Activated CD4-positive, CD25-positive, alpha-beta regulatory T cell treated with anti-CD3 and anti-CD28 coated beads, Interleukin-2, amount 50 U/mL, for 16 hours (primary cell): ENCODE measurements at regions not wholly inside any gene's neighbourhood (a gene's known extent, or its start where the extent isn't known, plus 50 kb on each side); places are given as distances from the start of the nearest gene placed in this dataset.

Source experiments
- DNase-seq: peaks from one replicate; pipeline ENCODE4 v3.0.0-alpha.2; 2020; ENCODE audit warnings: low read depth, low spot score

- no peak for DNase-seq
These were observed 94.4 kb upstream of the PRDM1 start for GRCh38 chr6:105991561-105992314.

DNA sequence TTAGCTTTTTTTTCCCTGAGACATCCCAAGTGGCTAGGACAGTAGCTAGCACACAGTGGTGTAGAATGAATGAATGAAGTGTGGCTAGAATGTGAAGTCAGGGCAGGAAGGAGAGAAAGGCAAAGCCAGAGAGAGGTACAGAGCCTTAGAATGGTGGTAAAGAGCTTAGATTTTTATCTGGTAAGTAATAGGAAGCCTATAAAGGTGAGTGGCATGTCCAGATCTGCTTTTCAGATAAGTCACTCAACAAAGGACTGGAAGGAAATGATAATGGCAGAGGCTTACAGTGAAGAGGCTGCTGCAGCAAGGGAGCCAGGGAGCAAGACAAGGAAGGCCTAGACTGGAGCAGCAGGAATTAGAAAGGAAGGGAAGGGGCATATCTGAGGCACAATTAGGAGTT is 96.0 kb upstream of the PRDM1 start:
- DNase-seq: no peak

DNA sequence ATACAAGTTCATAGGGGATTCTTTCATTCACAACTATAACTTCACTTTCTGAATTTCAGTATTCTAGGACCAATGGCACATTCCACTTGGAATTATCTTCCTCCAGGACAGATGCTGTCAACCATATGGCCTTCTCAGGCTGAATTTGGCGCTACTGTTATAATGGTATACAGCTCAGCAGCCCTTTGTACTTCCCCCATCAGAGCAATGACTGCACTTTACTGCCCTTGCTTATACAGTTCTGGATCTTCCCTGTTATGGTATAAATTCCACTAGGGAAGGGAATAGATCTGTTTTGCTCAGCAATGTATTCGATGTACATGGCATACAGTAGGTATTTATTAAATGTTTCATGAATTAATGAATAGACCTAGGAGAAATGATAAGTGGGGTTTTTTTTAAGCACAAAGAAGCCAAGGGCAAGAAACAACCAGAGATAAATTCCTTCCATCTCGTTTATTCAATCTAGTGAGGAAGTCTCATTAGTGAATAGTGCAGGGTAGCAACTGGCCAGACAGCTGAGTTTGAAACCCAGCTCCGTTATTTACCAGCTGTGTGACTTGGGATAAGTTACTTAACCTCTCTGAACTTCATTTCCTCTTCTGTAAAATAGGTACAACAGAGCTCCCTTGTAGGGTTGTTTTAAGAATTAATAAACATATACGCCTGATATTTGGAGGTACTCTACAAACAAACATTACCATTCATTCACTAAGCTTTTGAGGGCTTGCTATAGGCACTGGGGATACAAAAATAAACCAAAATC is 97.1 kb upstream of the PRDM1 start:
- no peak for DNase-seq

DNA sequence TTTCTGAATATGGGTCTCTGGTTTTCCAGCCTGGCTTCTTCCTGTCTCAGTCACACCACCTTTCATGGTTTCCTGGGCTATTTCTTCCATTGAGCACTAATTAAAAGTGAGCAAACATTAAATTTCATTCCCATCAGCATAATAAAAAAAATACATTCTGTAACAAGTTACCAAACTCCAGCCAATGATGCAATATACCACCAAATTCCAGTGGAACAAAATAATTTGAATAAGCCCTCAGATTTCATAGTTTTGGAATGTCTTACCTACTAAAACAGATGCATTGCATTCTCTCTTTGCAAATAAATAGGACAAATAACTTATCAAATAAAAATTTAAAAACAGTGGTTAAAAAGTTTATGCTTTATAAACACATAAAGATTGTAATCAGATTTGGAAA is 97.8 kb upstream of the PRDM1 start:
- no peak for DNase-seq

- DNase-seq: no peak
These were observed 98.6 kb upstream of the PRDM1 start for GRCh38 chr6:105987516-105987915.

DNA sequence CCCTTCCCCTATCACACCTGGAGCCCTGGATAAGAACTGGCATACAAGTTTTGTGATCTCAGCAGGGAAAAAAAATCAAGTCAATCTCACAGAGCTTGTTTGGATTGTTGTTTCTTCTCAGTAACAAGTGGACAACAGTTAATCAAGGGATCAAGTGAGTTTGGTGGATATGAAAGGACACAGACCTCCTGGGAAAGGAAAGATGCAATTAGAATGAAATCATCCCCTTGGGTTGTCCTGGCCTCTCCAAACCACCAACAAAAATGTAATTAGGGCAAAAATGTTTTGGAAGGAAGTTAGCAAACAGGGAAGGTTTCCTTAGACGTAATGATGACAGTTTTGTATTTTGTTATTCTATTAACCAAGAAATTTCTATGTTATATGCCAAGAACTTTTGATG is 99.1 kb upstream of the PRDM1 start:
- no peak for DNase-seq

- no peak for DNase-seq
These were observed 100.1 kb upstream of the PRDM1 start for GRCh38 chr6:105985816-105986632.

DNA sequence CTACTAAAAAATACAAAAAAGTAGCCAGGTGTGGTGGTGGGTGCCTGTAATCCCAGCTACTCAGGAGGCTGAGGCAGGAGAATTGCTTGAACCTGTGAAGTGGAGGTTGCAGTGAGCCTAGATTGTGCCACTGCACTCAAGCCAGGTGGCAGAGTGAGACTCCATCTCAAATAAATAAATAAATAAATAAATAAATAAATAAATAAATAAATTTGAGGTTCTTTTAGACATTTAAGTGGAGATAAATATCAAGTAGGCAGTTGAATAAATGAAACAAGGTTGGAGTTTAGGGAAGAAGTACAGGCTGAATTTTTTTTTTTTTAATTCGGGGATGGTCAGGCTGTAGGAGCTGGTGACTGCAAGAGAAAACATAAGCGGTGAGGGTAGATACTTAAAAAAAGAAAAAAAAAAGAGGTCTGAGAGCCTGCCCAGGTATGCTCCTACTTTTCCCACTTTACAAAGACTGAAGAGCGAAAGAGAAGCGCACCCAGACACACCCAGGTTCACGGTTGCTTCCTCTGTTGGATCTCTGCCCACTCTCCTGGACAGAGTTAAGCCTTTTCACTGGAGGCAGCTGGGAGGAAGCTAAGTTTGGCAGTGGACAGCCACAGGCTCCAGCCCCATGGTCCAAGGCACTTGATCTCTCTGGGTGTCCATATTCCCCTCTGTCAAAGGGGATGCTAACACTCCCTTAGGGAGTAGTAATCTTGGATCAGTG is 100.9 kb upstream of the PRDM1 start:
- DNase-seq: no peak

- DNase-seq: no peak
These were observed 102.4 kb upstream of the PRDM1 start for GRCh38 chr6:105983763-105984162.

DNA sequence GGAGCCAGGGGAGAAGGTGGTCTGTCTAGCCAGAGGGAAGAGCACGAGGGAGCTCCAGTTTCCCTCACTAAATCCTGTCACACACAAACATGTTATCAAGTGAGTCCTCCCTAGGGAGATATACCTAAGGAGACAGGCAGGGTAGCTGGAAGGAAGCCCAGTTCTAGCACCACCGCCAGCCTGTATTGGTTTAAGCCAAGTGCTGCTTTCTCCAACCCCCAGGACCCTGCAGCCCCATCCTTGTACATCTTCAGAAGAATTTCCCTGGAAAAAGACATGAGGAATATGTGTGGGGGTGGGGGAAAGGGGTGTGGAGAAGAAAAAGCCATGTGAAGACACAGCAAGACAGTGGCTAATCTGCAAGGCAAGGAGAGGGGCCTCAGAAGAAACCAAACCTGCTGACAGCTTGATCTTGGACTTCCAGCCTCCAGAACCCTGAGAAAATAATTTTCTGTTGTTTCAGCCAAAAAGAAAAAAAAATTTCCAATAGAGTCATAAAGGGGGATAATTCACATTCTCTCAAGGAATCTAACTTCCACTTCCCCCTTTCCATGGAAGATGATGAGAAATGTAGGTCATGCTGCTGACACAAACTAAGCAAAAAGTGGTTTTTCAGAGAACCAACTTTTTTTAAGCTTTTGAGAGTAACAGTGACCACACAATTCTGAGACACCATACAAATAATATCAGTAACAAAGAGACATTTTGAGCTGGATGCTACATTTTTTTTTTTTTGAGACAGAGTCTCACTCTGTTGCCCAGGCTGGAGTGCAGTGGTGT is 103.2 kb upstream of the PRDM1 start:
- DNase-seq: no peak

GRCh38 chr6:105981888-105982358 is 104.2 kb upstream of the PRDM1 start:
- no peak for DNase-seq

- DNase-seq: no peak
These were observed 104.9 kb upstream of the PRDM1 start for GRCh38 chr6:105981002-105981887.

DNA sequence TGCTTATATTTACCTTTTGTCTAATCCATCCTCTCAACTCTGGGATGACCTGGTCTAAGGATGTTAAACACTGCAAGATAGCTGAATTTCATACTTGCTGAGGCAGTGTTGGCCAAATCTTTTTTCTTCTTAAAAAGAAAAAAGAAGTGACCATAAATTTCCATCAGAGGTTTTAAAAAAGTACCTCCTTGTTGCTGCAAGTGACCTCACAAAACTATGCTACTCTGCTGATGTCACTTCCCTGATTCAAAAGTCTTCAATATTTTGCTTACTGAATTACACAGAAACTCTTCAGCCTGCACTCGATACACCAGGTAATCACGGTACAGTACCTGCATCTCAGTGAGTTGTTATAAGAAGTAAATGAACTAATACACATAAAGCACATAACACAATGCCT is 107.2 kb upstream of the PRDM1 start:
- DNase-seq: no peak

DNA sequence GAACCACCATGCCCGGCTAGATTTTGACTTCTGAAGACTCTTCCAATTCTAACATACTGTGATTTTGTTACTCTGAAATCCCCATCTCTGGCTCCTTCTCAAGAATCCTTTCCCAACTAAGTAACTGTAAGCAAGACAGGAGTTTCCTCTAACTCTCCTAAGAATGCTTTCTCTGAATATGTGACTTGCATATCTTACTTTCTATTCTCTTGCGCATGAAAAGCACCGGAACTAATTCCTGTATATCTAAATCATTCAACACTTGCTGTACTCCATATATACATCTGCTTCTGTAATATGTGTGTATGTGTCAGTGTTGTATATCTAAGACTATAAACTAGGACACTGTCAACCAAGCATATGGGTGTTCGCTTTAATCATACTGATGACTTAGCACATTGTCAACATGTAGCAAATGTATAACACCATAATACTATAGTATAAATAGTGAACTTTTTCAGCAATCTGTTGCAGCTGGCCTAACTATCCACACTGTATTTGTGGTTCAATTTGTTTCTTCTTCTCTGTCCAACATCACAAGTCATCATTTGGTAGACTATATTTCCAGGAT is 108.1 kb upstream of the PRDM1 start:
- no peak for DNase-seq

- DNase-seq: no peak
These were observed 111.2 kb upstream of the PRDM1 start for GRCh38 chr6:105974986-105975385.

GRCh38 chr6:105972440-105972839 is 113.7 kb upstream of the PRDM1 start:
- no peak for DNase-seq

DNA sequence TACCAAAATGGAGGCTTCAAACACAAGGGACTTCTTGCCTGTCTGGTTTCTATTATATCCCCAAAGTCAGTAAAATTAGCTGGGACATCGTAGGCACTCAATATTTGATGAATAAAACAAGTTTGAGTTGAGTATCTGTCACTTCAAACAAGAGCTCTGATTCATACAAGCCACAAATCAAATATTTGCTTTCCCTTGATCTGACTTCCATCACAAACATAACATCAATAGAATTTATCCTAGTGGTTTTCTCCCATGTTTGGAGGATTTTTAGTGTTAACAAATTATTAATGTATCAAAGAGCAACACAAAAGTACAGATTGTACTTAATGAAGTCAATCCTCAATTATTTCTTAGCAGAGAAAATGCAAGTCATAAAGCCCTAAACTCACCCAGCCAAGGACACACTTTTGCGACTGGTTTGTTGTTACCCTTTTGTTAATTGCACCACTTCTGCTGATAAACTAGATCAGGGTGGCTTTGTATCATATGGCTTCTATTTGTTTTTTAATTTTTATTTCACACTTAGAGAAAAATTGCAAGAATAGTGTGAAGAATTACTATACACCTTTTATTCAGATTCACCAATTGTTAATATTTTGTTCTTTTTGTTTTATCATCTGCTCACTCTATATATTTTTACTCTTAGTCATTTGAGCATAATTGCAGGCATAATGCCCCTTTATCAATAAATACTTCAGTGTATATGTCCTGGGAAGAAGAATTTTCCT is 117.4 kb upstream of the PRDM1 start:
- no peak for DNase-seq

- no peak for DNase-seq
These were observed 118.1 kb upstream of the PRDM1 start for GRCh38 chr6:105967917-105968602.
